Sigmoid colon (tissue), 4 donors: ENCODE measurements at regions not wholly inside any gene's neighbourhood (a gene's known extent, or its start where the extent isn't known, plus 50 kb on each side); places are given as distances from the start of the nearest gene placed in this dataset.

ENCODE experiments used
- CTCF ChIP-seq, 4 experiments: fragments of 450-650 bp in 3 of 4; fragments of 200-600 bp in 1 of 4; IDR thresholded peaks; one replicate each; pipeline ENCODE4 v1.5.1; 2016 to 2019; ENCODE audit warnings: antibody characterized with exemption in 4 of 4, mild to moderate bottlenecking in 3 of 4, moderate library complexity in 2 of 4
- EP300 ChIP-seq, 4 donors: sonication (generic); formaldehyde crosslinking; IDR thresholded peaks; one replicate each; pipeline ENCODE4 v1.6.1; 2017; ENCODE audit warnings: antibody characterized with exemption in 4 of 4
- POLR2A ChIP-seq, 2 donors: fragments of 450-650 bp; IDR thresholded peaks; one replicate each; pipeline ENCODE4 v1.6.1; 2016; ENCODE audit warnings: antibody characterized with exemption in 2 of 2, mild to moderate bottlenecking in 2 of 2, moderate library complexity in 2 of 2
- POLR2AphosphoS5 ChIP-seq, 4 donors: sonication (generic); formaldehyde crosslinking; IDR thresholded peaks; one replicate each; pipeline ENCODE4 v1.6.1; 2017; ENCODE audit warnings: antibody characterized with exemption in 4 of 4

- TF ChIP-seq CTCF (IDR thresholded peaks at IDR 0.05), result peak in 2 of 4 experiments; percentile 21 to 57
- no peak for TF ChIP-seq POLR2A (IDR thresholded peaks at IDR 0.05)
- TF ChIP-seq EP300 (IDR thresholded peaks at IDR 0.05), result no peak
- TF ChIP-seq POLR2AphosphoS5 (IDR thresholded peaks at IDR 0.05), result no peak
Observed at GRCh38 chr14:42110167-42110566, 503.5 kb downstream of the LRFN5 start.
